AG09309 (cell line): ENCODE measurements at regions not wholly inside any gene's neighbourhood (a gene's known extent, or its start where the extent isn't known, plus 50 kb on each side); places are given as distances from the start of the nearest gene placed in this dataset.

Experiments
- DNase-seq: peaks from one replicate; pipeline ENCODE4 v3.0.0-alpha.2; 2010; ENCODE audit warnings: low read depth
- H3K4me3 ChIP-seq: 2 replicates; pipeline ENCODE4 v1.5.1; 2011; ENCODE audit warnings: mild to moderate bottlenecking, low read depth, low read length, moderate library complexity; ENCODE audit not compliant: control insufficient read depth
- CTCF ChIP-seq: IDR thresholded peaks from 2 replicates; pipeline ENCODE4 v1.5.1; 2011; ENCODE audit warnings: mild to moderate bottlenecking, low read depth, low read length, inconsistent platforms; ENCODE audit not compliant: insufficient read depth, control insufficient read depth; ENCODE audit errors: missing control alignments

GRCh38 chr16:51696376-51696775 is 545.3 kb upstream of the SALL1 start:
- no peak overlapping the region for H3K4me3 ChIP-seq
- no peak for TF ChIP-seq CTCF
- no peak for DNase-seq

- DNase-seq = no peak
- TF ChIP-seq CTCF = no peak
- no peak overlapping the region for H3K4me3 ChIP-seq
Observed at GRCh38 chr16:51691109-51691508, 540.0 kb upstream of the SALL1 start.

- no peak overlapping the region for H3K4me3 ChIP-seq
- TF ChIP-seq CTCF = no peak
- DNase-seq = no peak
Observed at GRCh38 chr16:51685498-51685897, 534.4 kb upstream of the SALL1 start.

DNA sequence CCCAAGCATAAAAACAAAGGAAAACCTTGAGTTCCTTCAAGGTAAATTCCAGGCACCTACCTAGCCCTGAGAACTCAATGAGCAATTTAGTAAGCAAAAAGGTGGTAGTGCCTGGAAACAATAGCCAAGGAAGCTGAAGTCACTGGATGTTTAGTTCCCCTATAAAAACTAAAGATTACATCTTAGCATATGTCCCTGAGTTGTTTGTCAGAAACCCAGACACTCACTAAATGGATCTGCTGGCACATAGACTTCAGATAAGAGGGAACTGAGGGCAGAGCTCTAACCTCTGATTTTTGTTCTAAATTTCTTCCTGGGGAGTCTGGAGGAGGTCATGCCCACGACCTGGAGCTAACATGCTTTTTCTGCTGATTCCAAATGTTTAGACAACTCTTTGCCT is 532.8 kb upstream of the SALL1 start:
- no peak for TF ChIP-seq CTCF
- DNase-seq = no peak
- no peak overlapping the region for H3K4me3 ChIP-seq

GRCh38 chr16:51682905-51683304 is 531.8 kb upstream of the SALL1 start:
- no peak for TF ChIP-seq CTCF
- DNase-seq = no peak
- no peak overlapping the region for H3K4me3 ChIP-seq

DNA sequence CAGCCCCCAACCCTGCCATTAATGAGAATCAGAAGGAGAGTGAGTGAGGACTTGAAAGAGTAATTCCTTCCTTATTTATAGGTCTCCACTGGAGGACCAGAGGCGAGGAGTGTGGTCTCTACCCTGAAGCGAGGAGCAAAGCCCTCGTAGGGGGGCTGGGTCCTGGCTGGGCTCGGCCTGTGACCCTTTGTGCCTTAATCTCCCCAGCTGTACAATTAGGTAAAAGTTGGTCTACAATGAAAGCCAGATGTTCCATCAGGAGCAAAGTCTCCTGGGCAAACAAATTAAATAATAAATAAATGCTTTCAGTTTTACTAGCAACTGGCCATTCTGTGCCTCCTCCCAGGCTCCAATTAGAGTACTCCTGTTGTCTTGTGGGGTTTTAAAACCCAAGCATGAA is 523.5 kb upstream of the SALL1 start:
- no peak for DNase-seq

More for the DNA sequence above, 523.5 kb upstream of the SALL1 start:
- TF ChIP-seq CTCF = no peak
- no peak overlapping the region for H3K4me3 ChIP-seq
